Testis (tissue), 2 donors: ENCODE measurements at regions not wholly inside any gene's neighbourhood (a gene's known extent, or its start where the extent isn't known, plus 50 kb on each side); places are given as distances from the start of the nearest gene placed in this dataset.

ENCODE experiments used
- DNase-seq: peaks from one replicate; pipeline ENCODE4 v3.0.0-alpha.2; 2019
- H3K27ac ChIP-seq, 2 donors: fragments of 200-600 bp; sonication (generic); one replicate each; pipeline ENCODE4 v1.5.1; 2019
- H3K27me3 ChIP-seq: fragments of 200-600 bp; sonication (generic); one replicate; pipeline ENCODE4 v1.5.1; 2019
- H3K36me3 ChIP-seq: fragments of 200-600 bp; sonication (generic); one replicate; pipeline ENCODE4 v1.5.1; 2017; ENCODE audit warnings: low read depth; ENCODE audit errors: missing control alignments
- H3K4me1 ChIP-seq: fragments of 200-600 bp; sonication (generic); one replicate; pipeline ENCODE4 v1.5.1; 2019
- H3K4me3 ChIP-seq, 2 donors: fragments of 200-600 bp; sonication (generic); one replicate each; pipeline ENCODE4 v1.5.1; 2017 to 2019
- H3K9me3 ChIP-seq: fragments of 200-600 bp; sonication (generic); one replicate; pipeline ENCODE4 v1.5.1; 2017
- CTCF ChIP-seq, 3 experiments: fragments of 450-650 bp in 2 of 3; fragments of 200-600 bp in 1 of 3; sonication (generic) in 1 of 3; IDR thresholded peaks; one replicate each; pipeline ENCODE4 v1.5.1; 2016 to 2019; ENCODE audit warnings: antibody characterized with exemption in 3 of 3, mild to moderate bottlenecking in 2 of 3, moderate library complexity in 1 of 3
- POLR2A ChIP-seq: fragments of 450-650 bp; IDR thresholded peaks from one replicate; pipeline ENCODE4 v1.6.1; 2017; ENCODE audit warnings: antibody characterized with exemption, mild to moderate bottlenecking, moderate library complexity
- WGBS, 2 donors: methylation state at CpG; one replicate each; pipeline ENCODE4 v1.1.5; 2018; 5-methylcytosine and 5-hydroxymethylcytosine counted together
- intact Hi-C: fragments of 100-400 bp; cut with DNase I; formaldehyde crosslinking; loops from one replicate; pipeline ENCODE4 v1.15.1; 2023; ENCODE audit warnings: low total_unique reads

GRCh38 chr14:85254711-85255110 is 275.2 kb upstream of the FLRT2 start:
- no peak for DNase-seq
- H3K9me3 ChIP-seq = no peaks in the 10 kb centered on the region
- H3K36me3 ChIP-seq = no peaks in the 10 kb centered on the region
- TF ChIP-seq POLR2A = no peak
- no peak for TF ChIP-seq CTCF (IDR thresholded peaks at IDR 0.05)
- H3K4me3 ChIP-seq = no peak overlapping the region
- H3K4me1 ChIP-seq = no peaks in the 10 kb centered on the region
- H3K27me3 ChIP-seq = no peaks in the 10 kb centered on the region
- intact Hi-C loops = no loop called here
- H3K27ac ChIP-seq = no peak overlapping the region

GRCh38 chr14:85257287-85257686 is 272.7 kb upstream of the FLRT2 start:
- no peaks in the 10 kb centered on the region for H3K36me3 ChIP-seq
- no peak for DNase-seq
- H3K4me1 ChIP-seq = no peaks in the 10 kb centered on the region
- H3K27ac ChIP-seq = no peak overlapping the region
- intact Hi-C loops = no loop called here
- H3K27me3 ChIP-seq = no peaks in the 10 kb centered on the region
- H3K9me3 ChIP-seq = no peaks in the 10 kb centered on the region
- H3K4me3 ChIP-seq = no peak overlapping the region
- TF ChIP-seq POLR2A (no peak), CTCF (IDR thresholded peaks at IDR 0.05) (no peak)

- Histone ChIP-seq H3K27me3 (no peaks in the 10 kb centered on the region), H3K4me3 (no peak overlapping the region)
- 71% methylated on average over 4 of the region's 4 CpGs for WGBS, 2 donors
These were observed 265.8 kb upstream of the FLRT2 start for GRCh38 chr14:85263916-85264675.

DNA sequence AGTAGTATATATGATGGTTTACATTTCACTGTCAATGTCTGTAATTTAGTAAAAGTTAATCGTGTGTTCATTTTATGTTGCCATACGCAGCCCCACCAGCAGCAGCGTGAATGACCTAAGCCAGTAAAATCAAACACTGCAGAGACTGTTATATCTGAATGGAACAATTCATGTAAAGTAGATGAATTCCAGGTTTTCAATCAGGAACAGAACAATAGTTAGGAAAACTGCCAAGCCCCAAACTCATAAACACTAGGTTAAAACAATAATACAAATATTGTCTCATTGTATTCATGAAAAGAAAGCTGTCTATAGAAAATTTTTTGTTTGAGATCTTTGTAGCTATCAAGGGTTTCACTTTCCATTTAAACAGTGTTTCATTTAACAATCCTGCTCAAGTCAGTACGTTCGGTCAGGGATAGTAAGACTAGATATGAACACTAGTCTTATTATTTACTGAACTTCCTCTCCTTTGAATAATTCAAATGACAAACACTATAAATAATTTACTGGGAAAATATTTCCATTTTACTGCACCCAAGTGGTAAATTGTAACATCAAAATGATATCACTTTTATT is 256.8 kb upstream of the FLRT2 start:
- H3K9me3 ChIP-seq = no peaks in the 10 kb centered on the region
- H3K4me3 ChIP-seq = no peak overlapping the region
- intact Hi-C loops = no loop called here
- WGBS, 2 donors = 38 to 44% methylated on average over 5 of the region's 5 CpGs
- no peak for DNase-seq
- no peak for TF ChIP-seq POLR2A
- no peak for TF ChIP-seq CTCF (IDR thresholded peaks at IDR 0.05)
- H3K27me3 ChIP-seq = no peaks in the 10 kb centered on the region
- H3K4me1 ChIP-seq = peaks cover 3% of the 10 kb centered on the region
- H3K27ac ChIP-seq = no peak overlapping the region
- no peaks in the 10 kb centered on the region for H3K36me3 ChIP-seq

More at GRCh38 chr14:85263916-85264675, 265.8 kb upstream of the FLRT2 start:
- Histone ChIP-seq H3K36me3 (no peaks in the 10 kb centered on the region), H3K4me1 (no peaks in the 10 kb centered on the region), H3K27ac (no peak overlapping the region), H3K9me3 (no peaks in the 10 kb centered on the region)
- no peak for DNase-seq
- intact Hi-C loops = no loop called here
- TF ChIP-seq POLR2A = no peak
- TF ChIP-seq CTCF (IDR thresholded peaks at IDR 0.05) = no peak

- Histone ChIP-seq H3K9me3 (no peaks in the 10 kb centered on the region), H3K27me3 (no peaks in the 10 kb centered on the region), H3K4me1 (peaks cover 3% of the 10 kb centered on the region), H3K4me3 (no peak overlapping the region), H3K27ac (no peak overlapping the region), H3K36me3 (no peaks in the 10 kb centered on the region)
- TF ChIP-seq POLR2A (no peak), CTCF (IDR thresholded peaks at IDR 0.05) (no peak)
- intact Hi-C loops = no loop called here
- no peak for DNase-seq
- WGBS, 2 donors = 89 to 93% methylated on average over 1 of the region's 1 CpG
These were observed 256.0 kb upstream of the FLRT2 start for GRCh38 chr14:85273952-85274351.
